ENCODE measurements at regions not wholly inside any gene's neighbourhood (a gene's known extent, or its start where the extent isn't known, plus 50 kb on each side); places are given as distances from the start of the nearest gene placed in this dataset.

- H3K4me3 ChIP-seq (ENCODE audit: low read depth, low read length), result no peak overlapping the region
- TF ChIP-seq, protein P1, sequence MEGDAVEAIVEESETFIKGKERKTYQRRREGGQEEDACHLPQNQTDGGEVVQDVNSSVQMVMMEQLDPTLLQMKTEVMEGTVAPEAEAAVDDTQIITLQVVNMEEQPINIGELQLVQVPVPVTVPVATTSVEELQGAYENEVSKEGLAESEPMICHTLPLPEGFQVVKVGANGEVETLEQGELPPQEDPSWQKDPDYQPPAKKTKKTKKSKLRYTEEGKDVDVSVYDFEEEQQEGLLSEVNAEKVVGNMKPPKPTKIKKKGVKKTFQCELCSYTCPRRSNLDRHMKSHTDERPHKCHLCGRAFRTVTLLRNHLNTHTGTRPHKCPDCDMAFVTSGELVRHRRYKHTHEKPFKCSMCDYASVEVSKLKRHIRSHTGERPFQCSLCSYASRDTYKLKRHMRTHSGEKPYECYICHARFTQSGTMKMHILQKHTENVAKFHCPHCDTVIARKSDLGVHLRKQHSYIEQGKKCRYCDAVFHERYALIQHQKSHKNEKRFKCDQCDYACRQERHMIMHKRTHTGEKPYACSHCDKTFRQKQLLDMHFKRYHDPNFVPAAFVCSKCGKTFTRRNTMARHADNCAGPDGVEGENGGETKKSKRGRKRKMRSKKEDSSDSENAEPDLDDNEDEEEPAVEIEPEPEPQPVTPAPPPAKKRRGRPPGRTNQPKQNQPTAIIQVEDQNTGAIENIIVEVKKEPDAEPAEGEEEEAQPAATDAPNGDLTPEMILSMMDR (IDR thresholded peaks at IDR 0.05; ENCODE audit: low read depth, low read length), result no peak
- in situ Hi-C loops (cut with HindIII; ENCODE audit: low sequenced_read_pairs), result no loop called here
- DNase-seq (ENCODE audit: low read depth, low spot score), result peak; percentile 89
Observed at GRCh38 chr9:22342491-22343217, 104.0 kb upstream of the DMRTA1 start.

- in situ Hi-C loops (cut with HindIII; ENCODE audit: low sequenced_read_pairs), result no loop called here
Observed at GRCh38 chr9:22343218-22343611, 103.4 kb upstream of the DMRTA1 start.

GRCh38 chr9:22354699-22355384 lies 91.8 kb upstream of the DMRTA1 start:
- no peak overlapping the region for H3K4me3 ChIP-seq (ENCODE audit: low read depth, low read length)
- in situ Hi-C loops (cut with HindIII; ENCODE audit: low sequenced_read_pairs), result no loop called here
- peak; percentile 32 for DNase-seq (ENCODE audit: low read depth, low spot score)
- TF ChIP-seq, protein P1 (IDR thresholded peaks at IDR 0.05; ENCODE audit: low read depth, low read length), result no peak

More at GRCh38 chr9:22343218-22343611, 103.4 kb upstream of the DMRTA1 start:
- TF ChIP-seq, protein P1 (IDR thresholded peaks at IDR 0.05; ENCODE audit: low read depth, low read length), result no peak
- no peak overlapping the region for H3K4me3 ChIP-seq (ENCODE audit: low read depth, low read length)
- no peak for DNase-seq (ENCODE audit: low read depth, low spot score)

DNA sequence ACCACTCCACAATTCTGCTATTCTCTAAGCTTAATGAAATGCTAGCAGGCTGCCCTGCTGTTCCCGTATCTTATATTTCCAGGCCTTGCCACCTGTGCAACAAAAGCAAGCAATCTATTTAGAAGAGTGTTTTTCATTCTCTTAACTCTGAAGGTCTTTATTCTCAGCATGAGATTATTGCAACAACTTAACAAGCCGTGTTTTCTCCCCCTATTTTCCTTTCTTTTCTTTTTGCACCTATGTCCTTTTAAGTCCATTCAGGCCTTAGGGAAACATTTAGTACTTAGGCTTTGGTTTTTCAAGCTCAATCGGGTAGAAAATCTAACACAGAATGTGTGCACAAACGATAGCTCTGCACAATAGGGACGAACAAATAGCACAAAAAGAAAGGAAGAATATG lies 89.6 kb upstream of the DMRTA1 start:
- TF ChIP-seq, protein P1 (IDR thresholded peaks at IDR 0.05; ENCODE audit: low read depth, low read length), result no peak
- in situ Hi-C loops (cut with HindIII; ENCODE audit: low sequenced_read_pairs), result no loop called here

GRCh38 chr9:22363421-22363887 lies 83.2 kb upstream of the DMRTA1 start:
- TF ChIP-seq, protein P1 (IDR thresholded peaks at IDR 0.05; ENCODE audit: low read depth, low read length), result no peak
- no peak for DNase-seq (ENCODE audit: low read depth, low spot score)
- H3K4me3 ChIP-seq (ENCODE audit: low read depth, low read length), result no peak overlapping the region
- in situ Hi-C loops (cut with HindIII; ENCODE audit: low sequenced_read_pairs), result no loop called here

More for the DNA sequence above, 89.6 kb upstream of the DMRTA1 start:
- DNase-seq (ENCODE audit: low read depth, low spot score), result no peak
- no peak overlapping the region for H3K4me3 ChIP-seq (ENCODE audit: low read depth, low read length)

GRCh38 chr9:22373636-22374035 lies 73.0 kb upstream of the DMRTA1 start:
- TF ChIP-seq, protein P1 (IDR thresholded peaks at IDR 0.05; ENCODE audit: low read depth, low read length), result no peak
- in situ Hi-C loops (cut with HindIII; ENCODE audit: low sequenced_read_pairs), result no loop called here

More at GRCh38 chr9:22373636-22374035, 73.0 kb upstream of the DMRTA1 start:
- no peak for DNase-seq (ENCODE audit: low read depth, low spot score)
- no peak overlapping the region for H3K4me3 ChIP-seq (ENCODE audit: low read depth, low read length)
